ENCODE measurements at regions not wholly inside any gene's neighbourhood (a gene's known extent, or its start where the extent isn't known, plus 50 kb on each side); places are given as distances from the start of the nearest gene placed in this dataset.

DNA sequence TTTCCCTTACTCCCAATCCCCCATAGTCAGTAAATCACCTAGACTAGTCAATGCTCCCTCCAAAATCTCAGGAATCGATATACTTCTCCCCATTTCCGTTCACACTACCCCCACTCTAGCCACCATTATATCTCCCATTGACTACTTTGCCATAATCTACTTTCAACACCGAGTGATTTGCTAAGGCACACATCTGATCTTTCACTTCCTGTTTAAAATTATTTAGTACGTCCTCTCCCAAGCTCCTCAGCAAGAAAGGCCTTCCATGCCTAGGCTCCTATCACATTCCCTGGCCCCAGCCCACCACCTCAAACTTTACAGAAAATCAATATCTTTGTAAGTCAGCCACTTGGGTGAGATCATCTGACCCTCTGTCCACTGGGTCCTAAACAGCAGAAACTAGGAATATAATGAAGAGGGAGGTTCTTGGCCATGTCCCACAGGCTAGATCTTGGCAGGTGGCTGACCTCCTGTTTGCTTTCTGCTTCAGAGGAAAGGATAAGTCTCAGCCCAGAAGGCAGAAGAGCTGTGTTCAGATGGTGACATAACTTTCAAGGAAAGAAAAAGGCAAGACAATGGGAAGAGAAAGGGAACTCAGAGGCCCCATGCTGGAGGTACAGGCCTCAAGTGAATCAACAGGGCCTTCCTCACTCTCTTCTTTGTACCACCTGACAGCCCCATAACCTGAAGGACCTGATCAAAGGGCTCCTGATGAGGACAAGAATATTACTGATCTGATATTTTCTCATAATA is 103.0 kb downstream of the RPL22L1 start:
- no peaks in the 10 kb centered on the region for H4K20me1 ChIP-seq (ENCODE audit: insufficient read depth, low read length)
- no peak overlapping the region for H3K9ac ChIP-seq (ENCODE audit: insufficient read depth, low read length, poor library complexity, severe bottlenecking)
- TF ChIP-seq, protein P1, sequence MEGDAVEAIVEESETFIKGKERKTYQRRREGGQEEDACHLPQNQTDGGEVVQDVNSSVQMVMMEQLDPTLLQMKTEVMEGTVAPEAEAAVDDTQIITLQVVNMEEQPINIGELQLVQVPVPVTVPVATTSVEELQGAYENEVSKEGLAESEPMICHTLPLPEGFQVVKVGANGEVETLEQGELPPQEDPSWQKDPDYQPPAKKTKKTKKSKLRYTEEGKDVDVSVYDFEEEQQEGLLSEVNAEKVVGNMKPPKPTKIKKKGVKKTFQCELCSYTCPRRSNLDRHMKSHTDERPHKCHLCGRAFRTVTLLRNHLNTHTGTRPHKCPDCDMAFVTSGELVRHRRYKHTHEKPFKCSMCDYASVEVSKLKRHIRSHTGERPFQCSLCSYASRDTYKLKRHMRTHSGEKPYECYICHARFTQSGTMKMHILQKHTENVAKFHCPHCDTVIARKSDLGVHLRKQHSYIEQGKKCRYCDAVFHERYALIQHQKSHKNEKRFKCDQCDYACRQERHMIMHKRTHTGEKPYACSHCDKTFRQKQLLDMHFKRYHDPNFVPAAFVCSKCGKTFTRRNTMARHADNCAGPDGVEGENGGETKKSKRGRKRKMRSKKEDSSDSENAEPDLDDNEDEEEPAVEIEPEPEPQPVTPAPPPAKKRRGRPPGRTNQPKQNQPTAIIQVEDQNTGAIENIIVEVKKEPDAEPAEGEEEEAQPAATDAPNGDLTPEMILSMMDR (IDR thresholded peaks at IDR 0.05): no peak
- no peaks in the 10 kb centered on the region for H3K9me3 ChIP-seq (replicated peaks in 1 of 2; ENCODE audit: control insufficient read depth in 1 of 2, insufficient read depth in 1 of 2, low read length in 2 of 2)
- H3K36me3 ChIP-seq (replicated peaks in 1 of 2; ENCODE audit: control insufficient read depth in 1 of 2, insufficient read depth in 2 of 2, low read length in 2 of 2): no peaks in the 10 kb centered on the region
- H3K4me1 Mint-ChIP-seq: no peaks in the 10 kb centered on the region
- H3K4me3 Mint-ChIP-seq: no peak overlapping the region
- H3K4me3 ChIP-seq (replicated peaks in 1 of 3; ENCODE audit: low read depth in 2 of 3, low read length in 3 of 3): no peak overlapping the region
- no peak overlapping the region for H3K27ac ChIP-seq (ENCODE audit: low read depth in 1 of 2, low read length in 2 of 2)
- no peak overlapping the region for H3K4me2 ChIP-seq (replicated peaks; ENCODE audit: extremely low read depth, low read length, poor library complexity, severe bottlenecking)
- H3K9me3 Mint-ChIP-seq: peaks cover 0 to 2% (median 0%) of the 10 kb centered on the region in 7 donors
- no peak overlapping the region for H3K27ac Mint-ChIP-seq
- no peaks in the 10 kb centered on the region for H3K79me2 ChIP-seq (ENCODE audit: insufficient read depth, low read length)
- H2AFZ ChIP-seq (ENCODE audit: insufficient read depth, low read depth, low read length, poor library complexity, severe bottlenecking): no peak overlapping the region
- H3K4me1 ChIP-seq (ENCODE audit: control insufficient read depth in 1 of 2, insufficient read depth in 2 of 2, low read length in 2 of 2): no peaks in the 10 kb centered on the region
- DNase-seq: no peak
- H3K36me3 Mint-ChIP-seq: no peaks in the 10 kb centered on the region
- 67% methylated on average over 4 of the region's 4 CpGs for WGBS (ENCODE audit: insufficient coverage)
- H3K27me3 ChIP-seq (ENCODE audit: control insufficient read depth in 2 of 2, insufficient read depth in 2 of 2, low read length in 2 of 2): no peaks in the 10 kb centered on the region
- intact Hi-C loops (cut with micrococcal nuclease): no loop called here
- peaks cover 0 to 2% (median 1%) of the 10 kb centered on the region in 3 donors for H3K27me3 Mint-ChIP-seq (ENCODE audit: low read depth in 3 of 3)

DNA sequence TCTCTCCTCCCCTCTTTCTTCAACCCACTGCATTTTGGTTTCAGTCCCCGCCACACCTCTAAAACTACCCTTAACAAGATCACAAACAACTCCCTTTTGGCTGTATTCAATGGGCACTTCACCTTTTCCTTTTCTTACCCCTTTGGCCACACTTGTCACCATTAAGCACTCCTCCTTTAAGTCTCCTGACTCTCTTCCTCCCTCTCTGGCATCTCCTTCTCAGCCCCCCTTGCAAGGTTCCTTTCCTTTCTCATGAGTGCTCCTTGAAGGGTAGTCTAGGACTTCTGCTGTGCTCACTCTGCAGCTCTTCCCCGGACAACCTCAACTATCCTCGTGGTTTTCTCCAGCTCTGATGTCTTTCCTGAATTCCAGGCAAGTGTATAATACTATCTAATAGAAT is 103.7 kb downstream of the RPL22L1 start:
- Mint-ChIP-seq H3K4me3 (no peak overlapping the region), H3K9me3 (peaks cover 0 to 2% (median 0%) of the 10 kb centered on the region in 7 donors), H3K36me3 (no peaks in the 10 kb centered on the region), H3K4me1 (no peaks in the 10 kb centered on the region), H3K27ac (peak overlapping the region in 1 of 7 donors; percentile 21), H3K27me3 (ENCODE audit: low read depth in 3 of 3) (peaks cover 0 to 1% (median 0%) of the 10 kb centered on the region in 3 donors)
- Histone ChIP-seq H3K9me3 (replicated peaks in 1 of 2; ENCODE audit: control insufficient read depth in 1 of 2, insufficient read depth in 1 of 2, low read length in 2 of 2) (no peaks in the 10 kb centered on the region), H4K20me1 (ENCODE audit: insufficient read depth, low read length) (no peaks in the 10 kb centered on the region), H3K4me1 (ENCODE audit: control insufficient read depth in 1 of 2, insufficient read depth in 2 of 2, low read length in 2 of 2) (no peaks in the 10 kb centered on the region), H3K79me2 (ENCODE audit: insufficient read depth, low read length) (no peaks in the 10 kb centered on the region), H3K36me3 (replicated peaks in 1 of 2; ENCODE audit: control insufficient read depth in 1 of 2, insufficient read depth in 2 of 2, low read length in 2 of 2) (no peaks in the 10 kb centered on the region), H3K4me2 (replicated peaks; ENCODE audit: extremely low read depth, low read length, poor library complexity, severe bottlenecking) (no peak overlapping the region), H3K27me3 (ENCODE audit: control insufficient read depth in 2 of 2, insufficient read depth in 2 of 2, low read length in 2 of 2) (no peaks in the 10 kb centered on the region), H2AFZ (ENCODE audit: insufficient read depth, low read depth, low read length, poor library complexity, severe bottlenecking) (no peak overlapping the region), H3K4me3 (replicated peaks in 1 of 3; ENCODE audit: low read depth in 2 of 3, low read length in 3 of 3) (no peak overlapping the region), H3K9ac (ENCODE audit: insufficient read depth, low read length, poor library complexity, severe bottlenecking) (no peak overlapping the region), H3K27ac (ENCODE audit: low read depth in 1 of 2, low read length in 2 of 2) (no peak overlapping the region)
- intact Hi-C loops (cut with micrococcal nuclease): no loop called here
- WGBS (ENCODE audit: insufficient coverage): 85% methylated on average over 1 of the region's 3 CpGs
- DNase-seq: no peak
- TF ChIP-seq, protein P1 (IDR thresholded peaks at IDR 0.05): no peak
